Sciatic nerve (tissue), 2 donors: ENCODE measurements at regions not wholly inside any gene's neighbourhood (a gene's known extent, or its start where the extent isn't known, plus 50 kb on each side); places are given as distances from the start of the nearest gene placed in this dataset.
"Not testable (repeated sequence)": the region's sequence is repeated elsewhere in the genome, so short reads cannot be mapped to it uniquely, and the experiment has no call there.

Source experiments
- ATAC-seq: fragments of 200-7000 bp; cut with Tn5 transposase; one replicate; pipeline ENCODE4 v1.9.1; 2020; ENCODE audit warnings: mild to moderate bottlenecking, moderate library complexity
- DNase-seq: peaks from one replicate; pipeline ENCODE4 v3.0.0-alpha.2; 2020; ENCODE audit warnings: low spot score
- intact Hi-C: fragments of 100-400 bp; cut with DNase I; formaldehyde crosslinking; loops from one replicate; pipeline ENCODE4 v1.14.2; 2022
- donor health status: DM: no; HTN: no; CAD: no.
- donor health status: DM: no; HTN: no; CAD: no.

DNA sequence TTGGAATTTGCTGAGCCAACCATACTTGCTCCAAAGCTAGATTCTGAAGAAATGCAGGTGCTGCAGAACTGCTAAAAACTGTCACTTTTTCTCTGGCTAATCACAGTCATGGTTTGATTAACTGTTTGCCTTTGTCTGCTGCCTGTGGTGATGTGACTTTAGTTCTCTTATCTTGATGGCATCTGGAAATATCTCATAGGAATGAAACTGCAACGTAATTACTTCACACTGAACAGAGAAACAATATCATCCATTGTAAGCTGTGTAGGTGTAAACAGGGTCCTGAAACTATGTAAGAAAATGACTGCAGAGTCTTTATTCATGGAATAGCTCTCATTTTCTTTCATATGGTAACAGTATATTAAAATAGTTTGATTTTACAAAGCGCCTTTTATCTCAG is 721.9 kb upstream of the HS3ST5 start:
- intact Hi-C loops: no loop called here
- no peak for ATAC-seq
- no peak for DNase-seq

DNA sequence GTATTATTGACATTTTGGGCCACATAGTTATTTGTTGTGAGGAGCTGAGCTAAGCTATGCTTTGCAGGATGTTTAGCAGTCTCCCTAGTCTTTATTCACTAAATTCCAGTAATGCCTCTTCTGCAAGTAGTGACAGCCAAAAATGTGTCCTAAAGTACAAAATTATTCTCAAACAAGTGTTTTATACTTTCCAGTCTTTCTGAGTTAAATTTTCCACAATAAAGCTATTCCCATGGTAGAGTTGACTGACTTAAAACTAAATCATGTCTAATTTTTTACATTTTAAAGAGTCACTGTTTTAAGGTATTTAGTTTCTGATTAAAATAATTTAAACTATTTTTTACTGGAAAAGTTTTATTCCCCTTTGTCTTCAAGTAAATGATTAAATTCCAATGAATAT is 717.8 kb upstream of the HS3ST5 start:
- intact Hi-C loops: no loop called here
- no peak for DNase-seq
- no peak for ATAC-seq

DNA sequence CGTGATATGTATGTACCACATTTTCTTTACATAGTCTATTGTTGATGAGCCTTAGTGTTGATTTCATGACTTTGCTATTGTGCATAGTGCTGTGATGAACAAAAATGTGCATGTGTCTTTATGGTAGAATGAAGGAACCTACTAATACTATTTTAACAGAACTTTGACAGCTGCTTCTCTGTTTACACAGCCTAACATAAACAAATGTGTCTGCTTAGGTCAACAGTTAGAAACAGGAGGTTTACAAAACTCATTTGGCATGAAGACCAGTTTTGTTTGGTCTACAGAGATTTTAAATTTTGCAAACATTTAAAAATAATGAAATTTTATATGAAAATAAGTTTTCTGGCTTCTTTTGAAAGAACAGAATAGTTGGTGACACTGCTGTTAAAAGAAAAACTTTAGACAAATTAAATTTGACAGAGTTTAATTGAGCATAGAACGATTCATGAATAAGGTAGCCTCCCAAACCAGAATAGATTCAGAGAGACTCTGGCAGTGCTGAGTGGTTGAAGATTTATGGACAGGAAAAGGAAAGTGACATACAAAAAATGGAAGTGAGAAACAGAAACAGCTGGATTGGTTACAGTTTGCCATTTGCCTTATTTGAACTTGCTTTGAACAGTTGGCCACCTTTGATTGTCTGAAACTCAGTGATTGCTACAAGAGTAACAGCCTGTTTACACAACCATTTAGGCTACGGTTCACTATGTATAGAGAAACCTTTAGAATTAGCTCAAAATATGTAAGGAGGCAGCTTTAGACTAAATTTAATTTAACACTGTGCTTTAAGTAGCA is 715.8 kb upstream of the HS3ST5 start:
- DNase-seq (no peak), ATAC-seq (no peak)
- intact Hi-C loops: no loop called here

DNA sequence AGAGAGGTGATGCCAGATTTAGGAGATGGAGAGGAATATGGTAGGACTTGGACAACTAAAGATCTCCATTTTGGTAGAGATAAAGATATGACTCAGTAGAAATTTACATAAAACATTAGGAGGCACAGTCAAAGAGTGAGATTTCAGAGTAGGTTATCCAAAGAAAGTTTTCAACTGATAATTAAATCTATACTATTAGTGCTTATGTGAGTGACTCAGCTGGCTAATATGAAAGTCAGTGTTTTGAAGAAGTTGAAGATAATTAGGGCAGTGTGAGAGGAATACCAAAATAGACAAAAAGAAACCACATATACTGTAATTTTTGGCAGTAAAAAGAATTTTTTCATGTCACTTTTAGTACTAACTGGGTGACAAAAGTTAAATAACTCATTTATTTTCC is 712.8 kb upstream of the HS3ST5 start:
- intact Hi-C loops: no loop called here
- ATAC-seq (no peak), DNase-seq (no peak)

DNA sequence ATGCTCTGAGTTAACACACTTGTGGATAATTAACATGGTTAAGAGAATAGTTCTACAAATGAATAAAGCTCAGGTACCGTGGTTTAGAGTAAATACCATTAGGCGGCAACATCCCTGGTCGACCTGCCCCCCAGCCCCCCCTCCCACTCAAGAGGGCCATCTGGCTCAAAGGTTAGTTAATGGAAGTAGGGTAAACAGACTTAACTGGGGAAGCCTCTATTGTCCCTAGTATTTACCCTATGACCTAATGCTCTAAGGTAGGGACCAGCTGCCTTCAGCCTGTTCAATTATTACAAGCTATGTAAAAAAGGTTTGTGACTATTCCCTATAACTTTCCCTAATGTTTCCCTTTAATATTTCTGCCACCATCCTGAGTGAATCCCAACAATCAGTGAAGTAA is 711.4 kb upstream of the HS3ST5 start:
- DNase-seq, intact Hi-C loops, ATAC-seq: not testable (repeated sequence)

DNA sequence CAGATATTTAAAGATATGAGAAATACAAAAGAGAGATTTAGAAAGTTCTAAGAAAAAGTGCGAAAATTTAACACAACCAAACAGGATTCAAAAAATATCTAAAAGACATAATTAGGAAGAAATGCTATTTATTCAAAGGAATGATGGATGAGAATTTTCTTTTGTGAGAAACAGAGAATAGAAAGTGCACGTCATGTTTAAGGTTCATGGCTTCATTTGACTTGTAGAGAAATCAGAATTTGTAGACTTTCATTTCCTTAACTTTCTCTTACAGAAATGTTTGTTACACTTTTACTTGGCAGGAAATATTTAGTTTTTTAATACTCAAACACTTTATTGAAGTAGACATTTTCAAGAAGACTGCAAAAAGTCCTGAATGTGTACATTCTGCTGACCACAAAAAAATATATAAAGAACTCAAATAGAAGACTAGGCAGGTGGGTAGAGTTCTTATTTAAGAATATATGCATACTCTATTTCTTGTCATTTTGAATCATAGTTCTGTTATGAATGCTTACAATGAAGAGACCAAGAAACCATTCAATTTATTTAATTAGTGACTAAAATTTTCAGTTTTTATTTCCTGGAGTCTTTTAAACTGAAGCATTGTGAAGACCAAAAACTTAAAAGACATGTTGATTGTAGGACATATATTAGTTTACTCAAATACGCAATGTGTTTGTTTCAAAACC is 710.5 kb upstream of the HS3ST5 start:
- DNase-seq (no peak), ATAC-seq (no peak)
- intact Hi-C loops: no loop called here

DNA sequence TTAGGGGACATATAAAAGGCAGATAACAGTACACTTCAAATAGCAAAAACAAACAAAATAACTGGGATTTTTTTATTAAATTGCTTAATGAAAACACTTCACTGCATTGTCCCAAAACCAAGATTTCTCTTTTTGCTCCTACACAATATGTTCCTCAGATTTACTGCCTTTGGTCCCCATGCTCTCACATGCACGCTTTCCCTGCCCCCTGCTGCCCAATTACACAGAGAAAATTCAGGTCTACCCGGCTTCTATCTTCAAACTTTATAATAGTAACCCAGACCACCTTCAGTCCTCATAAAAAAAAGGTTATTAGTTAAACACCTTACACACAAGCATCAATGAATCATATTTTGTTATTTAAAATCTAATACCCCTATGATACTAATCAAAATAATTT is 673.8 kb upstream of the HS3ST5 start:
- ATAC-seq (no peak), DNase-seq (no peak)
- intact Hi-C loops: no loop called here

DNA sequence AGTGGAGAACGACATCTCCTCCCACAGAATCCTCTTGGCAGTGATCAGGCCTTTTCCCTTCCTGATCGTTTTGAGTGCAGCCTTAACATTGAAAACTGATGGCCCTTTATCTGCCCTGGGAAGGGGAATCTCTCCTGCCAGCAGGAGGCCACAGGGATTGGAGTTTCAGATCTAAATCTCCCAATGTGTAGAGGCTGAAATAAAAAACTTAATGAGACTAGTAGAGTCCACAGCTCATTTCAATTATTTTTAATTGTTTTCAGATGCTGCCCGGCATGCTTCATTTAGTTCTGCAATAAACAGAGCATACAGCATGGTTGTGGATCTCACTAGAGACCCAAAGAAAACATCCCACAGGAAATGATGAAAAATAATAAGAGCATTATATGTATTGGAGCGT is 662.2 kb upstream of the HS3ST5 start:
- ATAC-seq (peak; percentile 89), DNase-seq (no peak)
- intact Hi-C loops: no loop called here

DNA sequence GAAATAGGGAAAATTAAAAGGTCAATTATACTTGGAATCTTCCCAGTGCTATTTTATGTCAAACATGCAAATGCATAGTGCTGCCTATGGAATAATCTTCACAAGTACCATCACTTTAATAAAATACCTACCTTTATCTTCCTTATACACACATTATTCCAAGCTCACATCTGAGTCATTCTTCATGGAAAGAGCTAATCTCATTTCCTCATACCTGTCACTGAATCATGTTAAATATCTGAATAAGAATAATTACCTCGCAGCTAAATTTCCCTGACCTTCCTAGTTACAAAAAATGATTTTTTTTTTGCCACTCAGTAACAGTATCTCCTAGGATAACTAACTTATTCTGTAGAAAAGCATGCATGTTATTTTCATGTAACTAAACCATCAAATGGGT is 661.4 kb upstream of the HS3ST5 start:
- ATAC-seq: no peak
- intact Hi-C loops: no loop called here
- no peak for DNase-seq

DNA sequence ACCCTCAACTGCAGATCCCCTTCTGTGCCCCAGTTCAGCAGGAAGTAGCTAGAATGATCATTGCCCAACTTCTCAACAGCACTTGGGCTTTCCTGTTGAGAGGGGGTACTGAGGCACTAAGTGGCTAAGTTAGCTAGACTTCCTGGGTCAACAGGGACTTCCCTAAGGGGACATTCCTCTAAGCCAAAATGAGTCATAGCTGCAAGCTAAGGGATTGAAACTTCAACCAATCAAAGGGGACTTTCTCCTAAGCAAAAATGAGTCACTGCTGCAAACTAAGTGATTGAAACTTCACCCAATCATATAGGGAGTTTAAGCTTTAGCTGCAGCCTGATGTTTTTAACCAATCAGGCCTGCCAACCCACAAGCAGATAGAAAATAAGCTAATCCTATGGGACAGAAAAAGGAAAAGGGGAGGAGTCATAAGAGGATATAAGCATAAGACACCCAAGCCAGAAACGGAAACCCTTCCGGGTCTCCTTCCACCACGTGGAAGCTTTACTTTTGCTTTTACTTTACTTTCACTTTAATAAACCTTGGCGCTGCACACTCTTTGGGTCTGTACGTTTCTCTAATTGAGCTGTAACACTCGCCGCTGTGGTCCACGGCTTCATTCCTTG is 659.0 kb upstream of the HS3ST5 start:
- DNase-seq: no peak
- no peak for ATAC-seq
- intact Hi-C loops: no loop called here

DNA sequence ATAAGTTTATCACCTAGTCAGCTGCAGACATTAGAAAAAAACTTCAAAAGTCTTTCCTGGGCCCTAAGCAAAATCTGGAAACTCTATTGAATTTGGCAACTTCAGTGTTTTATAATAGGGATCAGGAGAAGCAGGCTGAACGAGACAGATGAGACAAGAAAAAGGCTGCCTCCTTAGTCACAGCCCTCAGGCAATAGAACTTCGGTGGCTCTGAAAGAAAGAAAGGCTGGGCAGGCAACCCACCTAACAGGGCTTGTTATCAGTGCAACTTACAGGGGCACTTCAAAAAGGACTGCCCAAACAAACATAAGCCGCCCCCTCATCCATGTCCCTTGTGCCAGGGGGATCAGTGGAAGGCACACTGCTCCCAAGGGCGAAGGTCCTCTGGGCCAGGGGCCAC is 657.9 kb upstream of the HS3ST5 start:
- intact Hi-C loops: no loop called here
- DNase-seq (no peak), ATAC-seq (no peak)

DNA sequence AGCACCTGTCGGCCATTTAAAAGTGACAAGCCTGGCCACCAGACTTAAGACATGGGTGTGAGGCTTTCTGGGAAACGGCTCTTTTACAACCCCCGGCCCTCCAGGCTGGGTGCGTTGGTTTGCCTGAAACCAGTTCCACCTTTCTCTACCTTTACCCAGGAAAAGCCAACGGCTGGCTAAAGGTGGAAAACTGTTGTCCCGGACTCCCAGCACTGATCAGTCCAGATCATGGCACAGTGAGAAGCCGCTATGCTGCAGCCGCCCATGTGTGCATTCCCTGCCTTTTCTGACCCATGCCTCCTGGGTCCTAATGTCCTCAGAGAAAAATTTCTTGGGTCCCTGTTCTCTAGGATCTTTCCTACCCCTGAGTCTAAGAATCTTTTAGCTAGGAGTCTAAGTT is 655.7 kb upstream of the HS3ST5 start:
- intact Hi-C loops: no loop called here
- DNase-seq: no peak
- no peak for ATAC-seq

DNA sequence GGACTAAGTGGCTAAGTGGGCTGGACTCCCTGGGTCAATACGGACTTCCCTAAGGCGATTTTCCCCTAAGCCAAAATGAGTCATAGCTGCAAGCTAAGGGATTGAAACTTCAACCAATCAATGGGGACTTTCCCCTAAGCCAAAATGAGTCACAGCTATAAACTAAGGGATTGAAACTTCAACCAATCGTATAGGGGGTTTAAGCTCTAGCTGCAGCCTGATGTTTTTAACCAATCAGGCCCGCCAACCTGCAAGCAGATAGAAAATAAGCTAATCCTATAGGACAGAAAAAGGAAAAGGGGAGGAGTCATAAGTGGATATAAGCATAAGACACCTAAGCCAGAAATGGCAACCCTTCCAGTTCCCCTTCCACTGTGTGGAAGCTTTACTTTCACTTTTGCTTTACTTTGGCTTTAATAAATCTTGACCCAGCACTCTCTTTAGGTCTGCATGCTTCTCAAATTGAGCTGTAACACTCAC is 655.0 kb upstream of the HS3ST5 start:
- DNase-seq (no peak), ATAC-seq (no peak)
- intact Hi-C loops: no loop called here

DNA sequence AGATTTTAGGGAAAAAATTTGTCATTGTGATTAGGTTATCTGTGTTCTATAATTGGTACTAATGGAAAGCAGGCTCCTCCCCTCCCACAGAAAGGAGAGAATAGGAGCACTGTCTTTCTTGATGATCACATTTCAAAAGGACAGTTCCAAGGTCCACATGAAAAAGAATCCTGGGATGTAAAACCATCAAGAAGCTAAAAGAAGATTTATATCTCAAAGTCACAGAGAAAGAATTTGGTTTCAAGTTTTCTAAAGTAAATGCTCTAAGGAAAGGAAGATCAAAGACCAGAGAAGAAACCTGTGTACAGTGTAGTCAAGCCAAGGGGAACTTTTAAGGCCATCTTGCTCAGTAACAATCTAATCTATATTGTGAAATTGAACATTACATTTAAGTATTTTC is 652.7 kb upstream of the HS3ST5 start:
- DNase-seq: no peak
- intact Hi-C loops: no loop called here
- no peak for ATAC-seq

DNA sequence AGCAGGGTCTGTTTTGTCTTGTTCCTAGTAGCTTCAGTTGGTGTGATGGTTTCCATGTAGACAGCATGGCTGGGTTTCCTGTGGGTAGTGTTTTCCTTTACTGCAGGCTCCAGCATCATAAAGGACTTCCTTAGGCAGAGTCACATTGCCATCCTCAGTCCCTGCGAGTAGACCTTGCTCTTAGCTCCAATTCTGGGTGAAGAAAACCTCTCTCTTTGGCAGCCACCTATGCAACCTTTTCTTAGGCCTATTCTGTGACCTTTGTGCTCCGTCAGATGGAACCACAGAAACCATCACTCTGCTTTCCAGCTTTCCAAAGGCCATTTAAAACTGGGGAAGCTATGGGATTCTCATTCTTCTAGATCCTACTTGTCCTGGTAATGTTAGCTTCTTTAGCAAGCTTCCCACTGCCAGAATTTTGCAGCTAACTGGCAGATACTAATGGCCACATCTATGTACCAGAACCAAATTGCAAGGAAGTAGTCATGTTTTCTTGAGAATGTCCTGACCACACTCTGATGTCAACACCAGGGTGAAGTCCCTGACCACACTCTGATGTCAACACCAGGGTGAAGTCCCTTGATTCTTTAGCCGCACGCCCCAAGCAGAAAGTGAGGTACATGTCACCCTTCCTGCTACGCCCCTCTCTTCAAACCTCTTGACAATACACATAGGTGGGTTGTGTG is 646.6 kb upstream of the HS3ST5 start:
- ATAC-seq (no peak), DNase-seq (no peak)
- intact Hi-C loops: no loop called here

DNA sequence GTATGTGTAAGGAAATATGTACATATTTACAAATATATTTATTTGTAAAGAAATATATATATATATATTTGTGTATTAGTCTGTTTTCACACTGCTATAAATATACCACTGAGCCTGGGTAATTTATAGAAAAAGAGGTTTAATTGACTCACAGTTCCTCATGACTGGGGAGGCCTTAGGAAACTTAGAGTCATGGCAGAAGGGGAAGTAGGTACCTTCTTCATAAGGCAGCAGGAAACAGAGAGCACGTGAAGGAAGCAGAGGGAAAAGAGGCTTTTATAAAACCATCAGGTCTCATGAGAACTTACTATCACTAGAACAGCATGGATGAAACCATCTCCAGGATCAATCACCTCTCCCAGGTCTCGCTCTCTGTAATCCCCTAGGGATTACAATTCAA is 644.5 kb upstream of the HS3ST5 start:
- intact Hi-C loops: no loop called here
- ATAC-seq: no peak
- DNase-seq: no peak

DNA sequence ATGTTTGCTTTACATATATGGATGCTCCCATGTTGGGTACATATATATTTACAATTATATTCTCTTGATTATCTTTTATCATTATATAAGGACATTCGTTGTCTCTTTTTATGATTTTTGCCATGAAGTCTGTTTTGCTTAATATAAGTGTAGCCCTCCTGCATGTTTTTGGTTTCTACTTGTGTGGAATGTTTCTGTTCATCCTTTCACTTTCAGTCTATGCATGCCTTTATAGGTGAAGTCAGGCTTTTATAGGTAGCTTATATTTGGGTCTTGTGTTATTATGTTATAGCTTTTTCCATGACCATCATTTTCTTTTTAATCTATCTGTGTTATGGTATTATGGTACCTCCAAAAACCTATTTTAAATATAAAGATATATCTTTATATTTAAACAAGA is 612.5 kb upstream of the HS3ST5 start:
- ATAC-seq (no peak), DNase-seq (no peak)
- intact Hi-C loops: no loop called here

DNA sequence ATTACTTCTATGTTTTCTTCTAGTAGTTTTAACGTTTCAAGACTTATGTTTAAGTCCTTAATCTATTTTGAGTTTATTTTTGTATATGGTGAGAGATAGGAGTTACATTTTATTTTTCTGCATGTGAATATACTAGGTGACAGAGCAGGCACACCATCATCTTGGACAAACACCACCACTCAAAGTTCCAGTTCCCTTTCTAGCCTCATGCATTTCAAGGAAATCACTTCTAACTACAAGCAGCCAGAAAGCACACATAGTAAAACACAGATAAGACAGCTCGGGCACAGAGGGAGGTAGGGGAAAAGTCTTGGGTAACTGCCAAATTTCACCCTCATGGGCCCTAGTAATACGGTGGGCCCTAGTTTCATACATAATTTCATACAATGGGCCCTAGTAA is 609.4 kb upstream of the HS3ST5 start:
- no peak for ATAC-seq
- intact Hi-C loops: no loop called here

DNA sequence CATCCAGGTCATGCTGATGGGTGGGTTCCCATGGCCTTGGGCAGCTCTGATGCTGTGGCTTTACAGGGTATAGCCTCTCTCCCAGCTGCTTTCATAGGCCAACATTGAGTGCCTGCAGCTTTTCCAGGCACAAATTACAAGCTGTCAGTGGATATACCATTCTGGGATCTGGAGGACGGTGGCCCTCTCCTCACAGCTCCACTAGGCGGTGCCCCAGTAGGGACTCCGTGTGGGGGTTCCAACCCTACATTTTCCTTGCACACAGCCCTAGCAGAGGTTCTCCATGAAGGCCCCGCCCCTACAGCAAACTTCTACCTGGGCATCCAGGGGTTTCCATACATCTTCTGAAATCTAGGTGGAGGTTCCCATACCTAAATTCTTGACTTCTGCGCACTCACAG is 602.6 kb upstream of the HS3ST5 start:
- intact Hi-C loops: no loop called here
- no peak for DNase-seq
- no peak for ATAC-seq

More for the DNA sequence above, 609.4 kb upstream of the HS3ST5 start:
- no peak for DNase-seq

DNA sequence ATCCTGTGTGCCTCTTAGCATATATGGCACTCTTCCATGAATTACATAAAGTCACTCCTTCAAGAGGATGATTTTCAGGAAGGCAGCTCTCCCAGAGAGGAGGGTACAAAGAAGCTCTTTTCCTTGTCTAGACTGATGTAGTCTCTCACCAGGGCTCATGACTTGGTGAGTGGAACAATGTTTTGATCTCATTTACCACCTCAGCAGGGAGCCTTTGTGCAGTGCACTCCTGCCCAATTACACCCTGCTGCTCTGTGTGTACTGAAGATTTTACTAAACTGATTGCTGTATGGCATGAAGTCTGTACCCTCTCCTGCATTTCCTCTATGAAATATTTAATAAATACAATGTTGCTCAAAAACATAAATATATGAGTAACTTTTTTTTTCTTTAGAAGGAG is 598.3 kb upstream of the HS3ST5 start:
- intact Hi-C loops: no loop called here
- DNase-seq (no peak), ATAC-seq (no peak)
